ENCODE measurements at regions not wholly inside any gene's neighbourhood (a gene's known extent, or its start where the extent isn't known, plus 50 kb on each side); places are given as distances from the start of the nearest gene placed in this dataset.
"Not testable (repeated sequence)": the region's sequence is repeated elsewhere in the genome, so short reads cannot be mapped to it uniquely, and the experiment has no call there.

GRCh38 chr18:9022397-9023155 is 79.9 kb upstream of the NDUFV2 start:
- Histone ChIP-seq H3K9me2 (ENCODE audit: insufficient read depth) (no peaks in the 10 kb centered on the region), H4K20me1 (ENCODE audit: insufficient read depth) (no peaks in the 10 kb centered on the region), H3K27me3 (ENCODE audit: insufficient read depth, low read length) (no peaks in the 10 kb centered on the region), H3K4me1 (ENCODE audit: control insufficient read depth in 1 of 2, insufficient read depth in 2 of 2, low read length in 2 of 2) (peaks cover 37 to 75% of the 10 kb centered on the region in 2 experiments), H3K36me3 (ENCODE audit: control insufficient read depth in 1 of 2, insufficient read depth in 2 of 2, low read length in 2 of 2) (no peaks in the 10 kb centered on the region), H3K4me2 (ENCODE audit: low read length) (peak overlapping the region; percentile 37), H3K79me2 (ENCODE audit: insufficient read depth, low read length) (no peaks in the 10 kb centered on the region), H3K27ac (ENCODE audit: low read depth, low read length) (no peak overlapping the region), H2AFZ (ENCODE audit: low read depth, low read length, poor library complexity, severe bottlenecking) (no peak overlapping the region), H3K4me3 (replicated peaks in 1 of 2; ENCODE audit: low read depth in 1 of 2, low read length in 2 of 2) (no peak overlapping the region), H3K9me3 (ENCODE audit: control insufficient read depth in 1 of 2, insufficient read depth in 1 of 2, low read depth in 1 of 2, low read length in 2 of 2) (no peaks in the 10 kb centered on the region), H3K9ac (ENCODE audit: low read length) (no peak overlapping the region)
- TF ChIP-seq CEBPB (IDR thresholded peaks at IDR 0.05; ENCODE audit: low read depth), result no peak
- TF ChIP-seq CTCF (IDR thresholded peaks at IDR 0.05 in 2 of 3, conservative IDR thresholded peaks at IDR 0.05 in 1 of 3; ENCODE audit: borderline replicate concordance in 1 of 3, insufficient read depth in 1 of 3, low read depth in 2 of 3, low read length in 2 of 3), result no peak
- TF ChIP-seq SP1 (IDR thresholded peaks at IDR 0.05; ENCODE audit: low read depth), result no peak
- no peak for TF ChIP-seq POLR2AphosphoS5 (IDR thresholded peaks at IDR 0.05; ENCODE audit: low read depth, low read length)
- no peak for TF ChIP-seq ZNF274 (IDR thresholded peaks at IDR 0.05; ENCODE audit: low read depth, low read length)
- TF ChIP-seq, protein P1, sequence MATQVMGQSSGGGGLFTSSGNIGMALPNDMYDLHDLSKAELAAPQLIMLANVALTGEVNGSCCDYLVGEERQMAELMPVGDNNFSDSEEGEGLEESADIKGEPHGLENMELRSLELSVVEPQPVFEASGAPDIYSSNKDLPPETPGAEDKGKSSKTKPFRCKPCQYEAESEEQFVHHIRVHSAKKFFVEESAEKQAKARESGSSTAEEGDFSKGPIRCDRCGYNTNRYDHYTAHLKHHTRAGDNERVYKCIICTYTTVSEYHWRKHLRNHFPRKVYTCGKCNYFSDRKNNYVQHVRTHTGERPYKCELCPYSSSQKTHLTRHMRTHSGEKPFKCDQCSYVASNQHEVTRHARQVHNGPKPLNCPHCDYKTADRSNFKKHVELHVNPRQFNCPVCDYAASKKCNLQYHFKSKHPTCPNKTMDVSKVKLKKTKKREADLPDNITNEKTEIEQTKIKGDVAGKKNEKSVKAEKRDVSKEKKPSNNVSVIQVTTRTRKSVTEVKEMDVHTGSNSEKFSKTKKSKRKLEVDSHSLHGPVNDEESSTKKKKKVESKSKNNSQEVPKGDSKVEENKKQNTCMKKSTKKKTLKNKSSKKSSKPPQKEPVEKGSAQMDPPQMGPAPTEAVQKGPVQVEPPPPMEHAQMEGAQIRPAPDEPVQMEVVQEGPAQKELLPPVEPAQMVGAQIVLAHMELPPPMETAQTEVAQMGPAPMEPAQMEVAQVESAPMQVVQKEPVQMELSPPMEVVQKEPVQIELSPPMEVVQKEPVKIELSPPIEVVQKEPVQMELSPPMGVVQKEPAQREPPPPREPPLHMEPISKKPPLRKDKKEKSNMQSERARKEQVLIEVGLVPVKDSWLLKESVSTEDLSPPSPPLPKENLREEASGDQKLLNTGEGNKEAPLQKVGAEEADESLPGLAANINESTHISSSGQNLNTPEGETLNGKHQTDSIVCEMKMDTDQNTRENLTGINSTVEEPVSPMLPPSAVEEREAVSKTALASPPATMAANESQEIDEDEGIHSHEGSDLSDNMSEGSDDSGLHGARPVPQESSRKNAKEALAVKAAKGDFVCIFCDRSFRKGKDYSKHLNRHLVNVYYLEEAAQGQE (IDR thresholded peaks at IDR 0.05; ENCODE audit: low read depth), result no peak
- no peak for TF ChIP-seq EGR1 (IDR thresholded peaks at IDR 0.05; ENCODE audit: low read depth)
- no peak for TF ChIP-seq ZFX (IDR thresholded peaks at IDR 0.05)
- TF ChIP-seq ZBTB33 (IDR thresholded peaks at IDR 0.05; ENCODE audit: extremely low read depth, insufficient replicate concordance, low read length), result no peak
- TF ChIP-seq CBX3 (IDR thresholded peaks at IDR 0.05; ENCODE audit: low read depth), result no peak
- no TSS peak for BruUV-seq (replicated peaks)
- ChIA-PET POLR2A (no interaction called here), RAD21 (ENCODE audit: low non-redundant PET in 1 of 2, low total read pairs in 2 of 2, uncharacterized antibody in 2 of 2, unreplicated experiment in 2 of 2) (no interaction called here), CTCF (no interaction called here)
- no peak for DNase-seq (ENCODE audit: low read depth, low spot score)
- intact Hi-C loops (cut with micrococcal nuclease), result no loop called here
- ATAC-seq, result no peak

DNA sequence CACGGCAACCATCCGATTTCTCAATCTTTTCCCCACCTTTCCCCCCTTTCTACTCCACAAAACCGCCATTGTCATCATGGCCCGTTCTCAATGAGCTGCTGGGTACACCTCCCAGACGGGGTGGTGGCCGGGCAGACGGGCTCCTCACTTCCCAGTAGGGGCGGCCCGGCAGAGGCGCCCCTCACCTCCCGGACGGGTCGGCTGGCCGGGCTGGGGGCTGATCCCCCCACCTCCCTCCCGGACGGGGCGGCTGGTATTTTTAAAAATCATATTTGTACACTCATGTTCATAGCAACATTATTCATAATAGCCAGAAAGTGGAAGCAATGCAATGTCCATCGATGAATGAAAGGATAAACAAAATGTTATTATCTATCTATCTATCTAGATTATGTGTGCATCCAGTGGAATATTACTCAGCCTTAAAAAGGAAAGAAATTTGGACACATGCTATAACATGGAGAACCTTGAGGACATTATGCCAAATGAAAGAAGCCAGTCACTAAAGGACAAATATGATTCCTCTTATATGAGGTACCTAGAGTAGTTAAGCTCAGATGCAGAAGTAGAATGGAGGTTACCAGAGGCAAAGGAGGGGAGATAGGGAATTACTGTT is 78.4 kb upstream of the NDUFV2 start:
- H3K36me3 ChIP-seq (ENCODE audit: control insufficient read depth in 1 of 2, insufficient read depth in 2 of 2, low read length in 2 of 2); POLR2A ChIA-PET; intact Hi-C loops (cut with micrococcal nuclease); H4K20me1 ChIP-seq (ENCODE audit: insufficient read depth); H2AFZ ChIP-seq (ENCODE audit: low read depth, low read length, poor library complexity, severe bottlenecking); H3K4me3 ChIP-seq (replicated peaks in 1 of 2; ENCODE audit: low read depth in 1 of 2, low read length in 2 of 2); CTCF ChIA-PET; H3K9me2 ChIP-seq (ENCODE audit: insufficient read depth); H3K9me3 ChIP-seq (ENCODE audit: control insufficient read depth in 1 of 2, insufficient read depth in 1 of 2, low read depth in 1 of 2, low read length in 2 of 2); H3K27ac ChIP-seq (ENCODE audit: low read depth, low read length); H3K9ac ChIP-seq (ENCODE audit: low read length); DNase-seq (ENCODE audit: low read depth, low spot score); BruUV-seq (replicated peaks); H3K4me2 ChIP-seq (ENCODE audit: low read length); ATAC-seq; RAD21 ChIA-PET (ENCODE audit: low non-redundant PET in 1 of 2, low total read pairs in 2 of 2, uncharacterized antibody in 2 of 2, unreplicated experiment in 2 of 2); H3K27me3 ChIP-seq (ENCODE audit: insufficient read depth, low read length); H3K79me2 ChIP-seq (ENCODE audit: insufficient read depth, low read length): not testable (repeated sequence)
- peaks cover 31 to 63% of the 10 kb centered on the region in 2 experiments for H3K4me1 ChIP-seq (ENCODE audit: control insufficient read depth in 1 of 2, insufficient read depth in 2 of 2, low read length in 2 of 2)

All from HCT116 (cell line).